ENCODE measurements at regions not wholly inside any gene's neighbourhood (a gene's known extent, or its start where the extent isn't known, plus 50 kb on each side); places are given as distances from the start of the nearest gene placed in this dataset.
"Not testable (repeated sequence)": the region's sequence is repeated elsewhere in the genome, so short reads cannot be mapped to it uniquely, and the experiment has no call there.

DNA sequence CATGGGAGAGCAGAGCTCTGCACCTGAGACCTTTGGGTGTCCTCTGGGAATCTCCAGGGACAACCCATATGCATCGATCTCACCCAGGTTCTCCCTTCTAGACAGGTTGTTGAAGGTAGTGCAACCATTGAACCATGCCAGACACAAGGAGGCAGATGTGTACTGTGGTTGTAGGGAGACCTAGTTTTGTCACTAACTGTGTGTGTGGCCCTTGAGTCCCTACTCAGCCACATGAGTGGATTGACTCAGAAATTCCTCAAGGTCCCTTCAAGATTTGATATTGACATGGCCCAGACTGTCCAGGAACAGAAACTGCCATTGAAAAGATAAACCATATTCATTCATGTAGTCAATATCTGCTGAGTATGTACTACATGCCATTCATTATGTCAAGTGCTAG, 396.4 kb upstream of the CCL2 start:
- FAIRE-seq: no peak

DNA sequence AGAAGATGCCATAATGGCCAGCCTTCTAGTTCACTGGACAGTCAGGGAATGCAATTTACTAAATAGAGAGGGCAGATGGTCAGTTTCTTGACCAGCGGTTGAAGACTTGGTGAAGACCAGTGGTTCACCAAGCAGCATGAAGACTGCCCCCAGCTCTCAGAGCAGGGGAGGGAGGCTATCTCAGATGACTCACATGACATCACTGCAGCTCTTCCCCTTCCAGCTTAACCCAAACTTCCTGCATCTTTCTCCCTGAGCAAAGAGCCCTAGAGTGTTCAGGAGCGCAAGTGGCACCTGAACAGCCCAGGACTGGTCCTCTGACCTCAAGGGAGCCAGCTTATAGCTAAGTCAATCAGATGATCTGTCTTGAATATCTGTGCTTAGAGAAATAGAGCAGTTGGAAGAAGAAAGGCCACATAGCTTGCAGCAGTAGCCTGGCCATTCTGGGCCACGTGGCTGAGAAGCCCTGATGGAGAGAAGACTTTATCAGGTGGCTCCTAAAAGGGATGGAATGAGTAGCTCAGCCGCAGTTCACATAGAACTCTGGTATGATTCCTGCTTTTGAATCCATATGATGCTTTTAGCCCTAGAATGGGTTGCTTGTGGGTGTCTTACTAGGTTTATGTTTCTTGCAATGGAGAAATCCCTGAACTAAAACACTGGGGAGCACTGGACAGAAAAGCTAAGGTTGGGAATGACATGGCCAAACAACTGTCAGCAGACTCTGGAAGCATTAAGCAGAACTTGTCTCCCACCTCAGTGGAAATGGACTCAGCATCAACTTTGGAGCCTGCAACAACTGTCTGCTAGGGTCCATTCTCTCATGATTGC, 392.1 kb upstream of the CCL2 start:
- FAIRE-seq: no peak

DNA sequence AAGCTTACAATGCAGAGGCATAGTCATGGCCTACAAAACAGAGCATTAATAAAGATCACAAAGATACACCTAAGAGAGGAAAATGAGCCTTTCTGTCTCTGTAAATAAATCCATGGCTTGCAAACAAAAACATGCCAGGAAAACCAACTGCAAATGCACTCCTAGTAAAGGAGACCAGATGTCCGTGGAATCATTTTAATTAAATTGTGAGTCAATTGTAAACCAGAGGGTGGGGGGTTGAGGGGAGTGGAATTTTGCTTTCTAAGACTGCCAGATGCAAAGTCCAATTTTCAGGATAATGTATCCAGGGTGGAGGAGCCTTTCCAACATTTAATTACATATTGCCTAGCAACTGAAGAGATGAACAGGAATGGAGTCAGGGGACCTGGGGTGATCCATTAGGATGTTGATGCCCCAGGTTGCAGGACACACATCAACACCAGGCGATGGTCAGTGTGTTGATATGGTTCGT, 390.3 kb upstream of the CCL2 start:
- FAIRE-seq: no peak

DNA sequence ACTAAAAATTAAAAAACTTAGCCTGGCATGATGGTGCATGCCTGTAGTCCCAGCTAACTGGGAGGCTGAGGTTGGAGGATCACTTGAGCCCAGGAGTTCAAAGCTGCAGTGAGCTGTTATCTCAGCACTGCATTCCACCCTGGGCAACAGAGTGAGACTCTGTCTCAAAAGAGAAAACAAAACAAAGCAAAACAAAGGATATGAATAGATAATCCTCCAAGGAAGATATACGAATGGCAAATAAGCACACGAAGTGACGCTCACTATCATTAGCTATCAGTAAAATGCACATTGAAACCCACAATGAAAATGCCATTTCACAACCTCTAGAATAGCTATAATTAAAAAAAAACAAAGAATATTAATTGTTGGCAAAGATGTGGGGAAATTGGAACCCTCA, 386.2 kb upstream of the CCL2 start:
- no peak for FAIRE-seq

DNA sequence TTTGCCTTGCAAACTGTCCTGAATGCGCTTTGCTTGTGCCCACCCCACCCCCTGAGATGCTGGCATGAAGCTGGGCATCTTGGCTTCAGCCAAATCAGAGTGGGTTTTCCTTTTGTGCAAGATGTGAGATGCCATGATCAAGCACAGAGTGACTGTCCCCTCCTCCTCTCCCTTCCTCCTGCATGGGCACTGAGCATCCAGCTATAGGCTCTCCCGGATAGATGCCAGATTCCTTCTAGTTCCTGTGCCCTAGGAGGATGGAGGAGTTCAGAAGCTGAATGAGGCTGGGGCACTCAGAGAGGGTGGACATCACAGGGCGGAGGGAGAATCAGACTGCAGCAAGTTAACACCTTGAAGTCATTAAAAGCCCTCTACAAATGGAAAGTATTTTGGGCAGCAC, 384.1 kb upstream of the CCL2 start:
- FAIRE-seq: no peak

DNA sequence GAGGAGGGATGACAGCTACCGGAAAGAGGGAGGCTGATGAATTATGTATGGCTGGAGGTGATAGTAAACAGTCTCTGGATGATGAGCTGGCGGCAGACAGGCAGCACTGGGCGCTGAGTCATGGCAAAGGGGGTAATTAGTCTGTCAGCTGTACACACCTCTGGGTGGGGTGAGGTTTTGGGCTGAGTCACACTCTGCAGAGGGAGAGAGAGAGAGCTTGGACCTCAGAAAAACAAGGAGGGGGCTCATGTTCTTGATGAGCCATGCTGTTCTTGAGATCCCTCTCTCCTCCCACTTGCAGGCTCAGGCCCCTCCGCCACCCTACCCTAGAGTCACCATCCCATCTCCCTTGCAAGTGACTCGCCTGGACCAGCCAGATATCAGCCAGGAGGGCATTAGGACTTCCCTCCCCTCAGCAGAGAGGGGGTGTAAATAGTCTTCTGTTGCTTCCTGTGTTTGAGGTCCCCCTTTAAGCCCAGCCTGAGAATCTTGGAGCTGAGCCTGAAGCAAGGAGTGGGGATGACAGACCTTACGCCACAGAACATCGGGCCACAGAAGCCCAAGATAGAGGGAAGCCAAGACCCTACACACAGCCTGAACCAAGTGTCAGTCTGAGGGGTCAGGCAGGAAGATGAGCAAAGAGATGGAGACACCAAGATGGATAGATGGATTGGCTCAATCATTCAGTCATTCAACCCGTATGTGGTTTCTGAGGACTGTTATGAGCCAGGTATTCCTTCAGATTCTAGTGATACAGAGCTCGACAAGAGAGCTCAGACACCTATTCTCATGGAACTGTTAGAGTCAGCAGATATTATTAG, 383.2 kb upstream of the CCL2 start:
- no peak for FAIRE-seq

DNA sequence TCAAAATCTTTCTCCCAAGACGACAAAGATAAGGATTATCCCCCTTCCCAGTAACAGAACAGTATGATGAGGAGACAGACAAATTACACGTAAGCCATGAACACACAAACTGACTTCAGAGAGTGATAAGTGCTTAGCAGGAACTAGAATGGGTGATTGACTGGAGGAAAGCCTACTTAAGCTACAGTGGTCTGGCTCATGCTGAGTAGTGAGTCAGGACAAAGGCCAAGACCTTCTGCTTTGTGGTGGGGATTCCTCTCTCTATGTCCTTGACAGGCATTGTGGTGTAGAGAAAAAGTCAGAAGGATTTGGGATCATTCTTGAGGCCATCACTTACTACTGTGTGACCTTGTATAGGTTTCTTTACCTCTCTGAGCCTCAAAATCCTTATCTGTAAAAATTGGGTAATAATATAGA, 381.9 kb upstream of the CCL2 start:
- no peak for FAIRE-seq

DNA sequence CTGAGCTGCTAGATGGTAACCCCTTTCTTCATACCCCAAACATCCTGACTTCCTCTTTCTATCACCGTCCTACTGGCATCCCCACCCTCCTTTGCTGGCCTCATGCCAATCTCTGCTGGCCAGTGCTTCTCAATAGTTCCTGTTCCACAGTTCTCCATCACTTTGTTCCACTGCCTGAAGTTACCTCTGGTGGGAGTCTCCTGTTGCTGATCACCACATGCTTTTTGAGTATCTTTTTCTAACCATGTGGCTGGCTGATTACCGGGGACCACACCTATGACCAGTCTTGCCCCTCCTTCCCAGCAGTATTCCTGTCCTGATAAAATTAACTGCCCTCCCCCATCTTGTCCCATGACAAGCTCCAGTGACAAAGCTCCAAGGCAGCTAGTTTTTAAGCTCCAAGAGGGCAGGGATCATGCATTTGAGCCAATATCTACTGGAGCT, 380.4 kb upstream of the CCL2 start:
- no peak for FAIRE-seq

DNA sequence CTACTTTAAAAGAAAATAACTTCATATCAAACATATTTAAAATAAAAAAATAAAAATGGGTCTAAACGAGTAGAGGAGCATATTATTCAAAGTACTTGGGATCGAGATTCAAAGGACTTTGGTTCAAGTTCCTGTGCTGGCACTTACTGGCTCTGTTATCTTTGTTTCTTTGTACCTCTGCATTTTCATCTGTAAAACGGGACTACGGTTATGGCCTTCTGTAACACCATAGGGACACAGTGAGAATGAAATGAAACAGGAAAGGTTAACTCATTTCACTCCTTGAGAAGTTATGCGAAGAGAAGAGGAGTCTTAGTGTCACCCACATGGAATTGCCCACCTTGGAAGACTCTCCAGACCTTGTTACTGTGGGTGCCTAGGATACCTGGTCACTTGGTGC, 379.1 kb upstream of the CCL2 start:
- FAIRE-seq: no peak

DNA sequence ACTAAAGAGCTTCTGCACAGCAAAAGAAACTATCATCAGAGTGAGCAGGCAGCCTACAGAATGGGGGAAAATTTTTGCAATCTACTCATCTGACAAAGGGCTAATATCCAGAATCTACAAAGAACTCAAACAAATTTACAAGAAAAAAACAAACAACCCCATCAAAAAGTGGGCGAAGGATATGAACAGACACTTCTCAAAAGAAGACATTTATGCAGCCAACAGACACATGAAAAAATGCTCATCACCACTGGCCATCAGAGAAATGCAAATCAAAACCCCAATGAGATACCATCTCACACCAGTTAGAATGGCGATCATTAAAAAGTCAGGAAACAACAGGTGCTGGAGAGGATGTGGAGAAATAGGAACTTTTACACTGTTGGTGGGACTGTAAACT, 372.8 kb upstream of the CCL2 start:
- FAIRE-seq: not testable (repeated sequence)

DNA sequence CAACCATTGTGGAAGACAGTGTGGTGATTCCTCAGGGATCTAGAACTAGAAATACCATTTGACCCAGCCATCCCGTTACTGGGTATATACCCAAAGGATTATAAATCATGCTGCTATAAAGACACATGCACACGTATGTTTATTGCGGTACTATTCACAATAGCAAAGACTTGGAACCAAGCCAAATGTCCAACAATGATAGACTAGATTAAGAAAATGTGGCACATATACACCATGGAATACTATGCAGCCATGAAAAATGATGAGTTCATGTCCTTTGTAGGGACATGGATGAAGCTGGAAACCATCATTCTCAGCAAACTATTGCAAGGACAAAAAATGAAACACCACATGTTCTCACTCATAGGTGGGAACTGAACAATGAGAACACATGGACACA, 372.4 kb upstream of the CCL2 start:
- FAIRE-seq: not testable (repeated sequence)

DNA sequence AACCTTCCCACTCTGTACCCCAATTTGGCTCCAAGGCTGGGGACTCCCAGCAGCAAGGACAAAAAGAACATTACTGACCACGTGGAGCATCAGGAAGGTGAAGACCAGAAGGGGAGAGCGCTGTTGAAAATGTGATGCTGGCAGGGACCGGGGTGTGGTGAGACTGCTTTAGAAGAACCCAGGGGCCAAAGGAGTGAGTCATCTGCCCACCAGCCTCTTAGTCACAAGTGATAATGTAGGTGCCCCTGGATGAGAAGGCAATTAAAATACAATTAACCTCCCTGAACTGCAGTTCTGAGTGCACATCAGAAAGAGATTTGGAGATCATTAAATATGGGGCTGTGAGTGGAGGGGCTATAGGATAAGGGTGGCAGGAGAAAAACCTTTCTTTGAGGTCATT, 366.6 kb upstream of the CCL2 start:
- FAIRE-seq: no peak

DNA sequence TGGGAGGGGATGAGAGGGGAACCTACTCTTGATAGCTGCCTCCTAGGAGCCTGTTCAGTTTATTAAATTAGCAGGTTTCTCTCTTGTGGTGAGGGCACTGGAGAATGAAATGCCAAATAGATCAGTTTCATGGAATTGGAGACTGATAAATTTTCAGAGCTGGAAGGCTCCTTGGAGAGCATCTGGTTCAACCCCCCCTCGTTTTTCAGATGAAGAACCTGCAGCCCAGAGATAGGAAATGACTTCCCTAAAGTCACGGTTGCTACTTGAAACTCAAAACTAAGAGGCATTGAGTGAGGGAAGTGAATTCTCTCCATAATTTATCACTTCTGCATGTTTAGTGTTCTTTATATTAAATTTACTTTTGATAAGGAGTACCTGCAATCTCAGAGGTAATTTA, 366.0 kb upstream of the CCL2 start:
- no peak for FAIRE-seq

DNA sequence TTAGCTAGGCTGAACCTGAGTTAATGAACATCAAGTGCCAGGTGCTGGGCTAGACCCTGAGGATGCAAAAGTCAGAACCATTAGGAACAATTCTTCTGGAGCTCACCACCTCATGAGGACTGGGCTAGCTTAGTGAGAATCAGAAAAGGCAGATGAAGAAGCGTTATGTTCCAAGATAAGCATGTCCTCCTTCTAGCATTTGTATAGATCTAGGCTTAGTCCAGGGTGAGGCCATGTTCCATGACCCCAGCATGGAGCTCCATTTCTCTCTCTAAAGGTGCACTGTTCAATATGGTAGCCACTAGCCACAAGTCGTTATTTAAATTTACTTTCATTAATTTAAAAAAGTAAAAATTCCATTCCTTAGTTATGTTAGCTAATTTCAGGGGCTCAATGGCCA, 365.3 kb upstream of the CCL2 start:
- no peak for FAIRE-seq

DNA sequence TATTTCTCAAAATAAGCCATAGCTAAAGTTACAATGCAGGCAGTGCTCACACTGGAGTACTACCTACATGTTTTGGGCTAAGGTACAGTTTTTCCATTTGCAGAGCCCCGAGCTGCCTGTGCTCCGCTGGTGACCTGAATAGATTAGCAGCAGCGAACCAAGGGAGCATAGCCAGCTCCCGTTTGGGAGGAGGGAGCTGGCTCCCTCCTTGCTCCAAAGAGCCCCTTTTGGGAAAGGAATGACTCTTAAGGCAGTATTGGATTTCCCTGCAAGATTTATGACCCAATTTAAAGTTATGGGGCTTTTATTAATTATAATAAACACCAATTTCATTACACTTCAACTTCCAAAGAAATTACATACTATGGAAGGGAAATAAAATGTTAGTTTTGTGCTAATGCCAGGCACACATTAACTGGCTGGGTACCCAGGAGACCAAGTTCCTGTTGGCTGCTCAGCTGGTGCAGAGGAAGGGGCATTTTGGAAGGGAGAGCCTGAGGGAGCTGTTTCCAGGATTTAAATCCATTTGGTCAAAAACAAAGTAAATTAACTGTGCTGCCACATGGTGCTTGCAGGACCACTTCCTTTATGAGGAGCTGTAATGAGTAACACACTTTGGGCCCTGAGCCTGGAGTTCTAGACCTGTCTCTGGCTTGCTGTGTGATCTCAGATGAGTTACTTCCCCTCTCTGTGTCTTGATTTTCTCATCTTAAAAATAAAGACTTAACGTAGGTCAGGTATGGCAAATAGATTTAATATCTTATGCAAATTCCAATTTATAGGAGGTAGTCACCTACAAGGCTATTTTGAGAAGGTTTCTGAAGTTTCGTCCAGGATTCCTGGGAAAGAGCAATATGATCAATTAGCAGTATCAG, 362.1 kb upstream of the CCL2 start:
- FAIRE-seq: no peak

DNA sequence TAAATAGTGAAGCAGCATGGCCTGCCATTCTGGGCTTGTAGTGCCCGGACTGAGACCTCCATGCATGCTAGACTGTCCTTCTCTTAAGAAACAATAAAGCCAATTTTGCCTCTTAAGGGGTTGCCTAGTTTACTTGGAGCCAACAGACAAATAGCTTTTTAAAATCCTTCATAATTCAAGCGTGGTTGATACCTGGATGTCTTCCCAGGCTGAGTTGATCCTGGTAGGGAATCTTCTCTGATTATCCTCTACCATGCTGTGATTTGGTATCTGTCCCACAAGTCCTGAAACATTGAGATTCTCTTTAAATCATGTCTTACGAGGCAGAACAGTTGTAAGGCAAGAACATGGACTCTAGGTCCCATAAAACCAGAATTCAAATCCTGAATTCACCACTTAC, 359.6 kb upstream of the CCL2 start:
- FAIRE-seq: no peak

DNA sequence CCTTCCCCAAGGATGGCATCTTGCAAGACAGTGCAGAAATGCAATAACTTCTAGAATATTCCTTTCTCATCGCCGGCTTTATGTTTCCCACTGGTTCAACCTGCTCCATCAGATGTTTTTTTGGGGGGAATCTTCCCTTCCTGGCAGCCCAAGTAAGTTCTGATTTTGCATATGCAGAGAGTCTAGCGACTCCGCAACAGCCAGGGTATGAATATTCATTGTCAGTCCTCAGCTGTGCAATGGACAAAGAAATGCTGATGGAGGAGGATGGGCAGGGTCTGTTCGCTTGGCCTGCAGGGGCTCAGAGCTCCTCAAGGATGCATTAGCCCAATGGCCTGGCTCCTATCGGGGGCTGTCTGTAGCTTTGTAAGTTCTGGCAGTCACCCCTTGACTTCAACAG, 358.8 kb upstream of the CCL2 start:
- FAIRE-seq: no peak

DNA sequence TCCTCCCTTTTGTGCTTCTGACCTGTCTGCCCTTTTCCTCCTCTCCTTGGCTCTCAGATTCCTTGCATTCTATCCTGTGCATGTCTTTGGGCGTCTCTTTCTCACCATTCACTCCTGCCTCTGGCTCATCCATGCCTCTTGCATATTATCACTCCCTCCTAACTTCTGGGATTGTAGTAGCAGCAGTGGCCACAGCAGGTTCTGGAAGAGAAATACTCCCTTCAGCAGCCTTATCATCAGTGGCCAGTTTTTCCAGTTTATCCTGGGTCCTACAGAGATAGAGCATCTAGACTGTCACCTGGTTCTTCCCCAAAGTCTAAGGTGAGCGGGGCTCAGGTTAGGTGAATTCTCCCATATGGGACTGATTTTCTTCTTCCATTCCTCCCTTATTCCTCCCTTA, 354.0 kb upstream of the CCL2 start:
- no peak for FAIRE-seq

DNA sequence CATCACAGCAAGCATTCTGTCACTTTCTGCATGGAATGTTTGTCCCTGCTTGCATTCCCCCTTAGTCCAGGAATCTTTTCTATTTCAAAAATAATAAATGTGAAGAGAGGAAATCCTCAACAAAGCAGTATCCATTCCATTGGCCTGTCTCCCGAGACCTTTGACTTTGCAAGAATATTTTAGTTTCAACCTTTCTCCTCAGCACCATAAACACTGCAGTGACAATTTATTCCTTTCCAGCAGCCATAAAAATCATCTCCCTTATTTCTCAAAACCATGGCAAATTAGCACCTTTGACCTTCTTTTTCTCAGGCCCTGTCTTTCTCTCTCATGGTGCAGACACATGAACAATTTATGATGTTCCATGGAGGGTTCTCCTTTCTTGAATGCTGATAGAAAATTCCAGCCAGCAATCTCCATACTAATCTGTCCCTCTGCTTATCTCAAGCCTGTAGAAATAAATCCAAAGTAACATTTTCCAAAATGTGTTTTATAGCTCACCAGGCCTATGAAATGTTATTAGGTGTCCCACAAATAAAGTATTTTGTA, 352.1 kb upstream of the CCL2 start:
- FAIRE-seq: no peak

DNA sequence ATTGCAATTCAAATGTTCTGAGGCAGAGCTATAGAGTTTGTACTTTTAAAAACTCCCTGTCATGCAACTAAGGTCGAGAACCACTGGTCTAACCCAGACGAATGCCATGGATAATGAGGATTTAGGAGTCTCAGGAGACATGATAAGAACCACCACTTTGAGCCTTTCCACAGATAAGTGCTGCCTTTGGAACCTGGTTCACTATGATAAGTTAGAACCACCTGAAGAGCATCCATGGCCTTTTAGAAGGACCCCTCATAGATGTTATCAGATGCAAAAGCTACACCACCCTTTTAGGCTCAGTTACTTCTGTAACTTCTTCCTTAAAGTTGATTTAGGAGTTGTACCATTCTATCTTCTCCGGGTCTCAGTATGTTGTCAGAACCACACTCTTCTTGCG, 350.6 kb upstream of the CCL2 start:
- no peak for FAIRE-seq

DNA sequence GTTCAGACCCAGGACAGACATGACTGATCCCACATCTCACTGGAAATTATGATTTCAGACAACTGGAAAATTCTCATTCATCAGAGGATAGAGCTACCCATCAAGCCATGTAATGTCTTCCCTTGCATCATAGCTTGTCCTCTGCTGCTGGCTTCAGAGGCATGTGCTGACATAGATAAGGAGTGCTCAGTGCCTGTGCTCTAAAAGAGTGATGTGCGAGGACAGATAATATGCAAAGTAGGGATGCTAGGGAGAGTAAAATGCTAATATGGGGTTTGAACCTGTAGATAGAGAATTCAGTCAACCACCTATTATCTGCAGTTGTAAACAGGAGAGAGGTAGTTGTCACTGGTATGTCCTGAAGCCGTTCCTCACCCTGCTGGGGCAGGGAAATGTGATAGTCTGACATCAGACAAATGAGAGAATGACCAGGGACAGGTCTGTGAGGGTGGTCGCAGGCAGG, 349.7 kb upstream of the CCL2 start:
- no peak for FAIRE-seq

DNA sequence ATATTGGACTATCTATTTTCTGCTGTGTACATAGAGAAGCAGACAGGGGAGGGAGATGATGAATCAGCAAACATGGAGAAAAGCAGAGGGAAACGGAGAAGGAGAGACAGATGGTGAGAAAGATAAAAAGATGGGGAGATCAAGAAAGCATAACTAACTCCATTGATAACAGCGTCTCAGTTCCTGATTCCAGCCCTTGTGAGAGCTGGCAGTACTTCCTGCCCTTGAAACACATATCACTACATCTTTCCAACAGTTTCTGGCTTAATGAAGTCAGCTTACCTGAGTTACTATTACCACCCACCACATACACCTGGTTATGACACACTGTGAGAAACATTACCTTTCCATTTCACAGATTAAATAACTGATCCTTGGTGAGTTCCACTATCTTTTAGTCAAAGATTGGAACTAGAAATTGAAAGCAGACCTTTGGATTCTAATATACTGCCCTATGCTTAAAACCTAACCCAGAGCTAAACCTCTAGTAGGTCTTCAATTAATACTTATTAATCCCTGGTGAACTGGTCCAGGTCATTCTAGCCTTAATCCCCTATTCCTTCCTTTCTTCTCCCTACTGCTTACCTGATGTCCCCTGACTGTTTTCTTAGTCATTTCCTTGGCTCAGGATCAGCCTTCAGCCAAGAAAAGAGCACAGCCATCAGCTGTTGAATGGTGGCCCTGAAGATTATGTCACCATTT, 346.6 kb upstream of the CCL2 start:
- no peak for FAIRE-seq
